Lower leg skin (tissue), 4 donors: ENCODE measurements at regions not wholly inside any gene's neighbourhood (a gene's known extent, or its start where the extent isn't known, plus 50 kb on each side); places are given as distances from the start of the nearest gene placed in this dataset.

ENCODE experiments used
- DNase-seq, 2 donors: peaks; one replicate each; pipeline ENCODE4 v3.0.0-alpha.2; 2019; ENCODE audit warnings: low spot score in 2 of 2
- H3K4me3 ChIP-seq: fragments of 200-600 bp; sonication (generic); 2 replicates; pipeline ENCODE4 v1.5.1; 2017; ENCODE audit warnings: mild to moderate bottlenecking, low read depth; ENCODE audit not compliant: poor library complexity, severe bottlenecking
- POLR2A ChIP-seq, 2 donors: fragments of 450-650 bp; IDR thresholded peaks; one replicate each; pipeline ENCODE4 v1.6.1; 2016 to 2017; ENCODE audit warnings: antibody characterized with exemption in 2 of 2, mild to moderate bottlenecking in 1 of 2, moderate library complexity in 1 of 2
- WGBS, 2 donors: methylation state at CpG; one replicate each; pipeline ENCODE4 v1.1.5; 2018; 5-methylcytosine and 5-hydroxymethylcytosine counted together
- intact Hi-C: fragments of 100-400 bp; cut with DNase I; formaldehyde crosslinking; loops from one replicate; pipeline ENCODE4 v1.15.0; 2023; ENCODE audit warnings: low total_unique reads
- TF ChIP-seq, protein P1 (sequence below), 3 donors: fragments of 450-650 bp; IDR thresholded peaks; one replicate each; pipeline ENCODE4 v1.5.1; 2016; ENCODE audit warnings: antibody characterized with exemption in 3 of 3, mild to moderate bottlenecking in 3 of 3, moderate library complexity in 2 of 3

DNA sequence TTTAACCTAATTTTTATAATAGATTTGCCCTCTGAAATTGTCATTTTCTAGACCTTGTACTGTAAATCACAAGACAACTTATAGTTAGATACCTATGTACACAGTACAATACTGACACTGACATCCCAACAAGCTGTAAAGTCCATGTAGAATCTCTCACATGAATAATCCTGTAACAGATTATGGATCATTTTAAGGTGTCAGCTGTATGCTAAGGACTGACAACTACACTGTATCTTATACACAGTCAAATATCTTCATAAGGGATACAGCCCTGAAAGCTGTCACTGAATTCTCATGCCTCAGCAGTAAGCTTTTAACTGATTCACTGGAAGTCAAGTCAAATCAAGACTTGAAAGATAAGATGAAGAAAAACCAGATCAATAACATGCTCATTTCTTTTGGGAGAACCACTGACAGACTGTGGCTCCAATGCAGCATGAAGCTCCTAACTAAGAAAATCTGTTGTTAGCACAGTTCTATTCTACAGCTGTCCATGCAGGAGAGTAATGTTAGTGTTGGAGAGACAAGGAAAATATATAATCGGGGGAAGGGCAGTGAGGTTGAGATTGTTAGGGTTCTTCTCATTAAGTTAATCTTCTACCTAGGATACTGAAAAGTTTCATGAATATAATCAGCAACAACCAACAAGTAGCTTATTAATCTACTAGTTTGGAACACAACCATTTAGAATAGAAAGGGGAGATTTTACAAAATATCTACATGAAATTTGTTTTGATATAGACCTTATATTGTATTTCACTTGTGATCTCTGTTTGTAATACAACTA, 612.0 kb downstream of the PCDH18 start:
- DNase-seq = no peak
- intact Hi-C loops = no loop called here
- no peak overlapping the region for H3K4me3 ChIP-seq
- 90 to 92% methylated on average over 1 of the region's 1 CpG for WGBS, 2 donors
- TF ChIP-seq POLR2A (IDR thresholded peaks at IDR 0.05) = no peak
- TF ChIP-seq, protein P1, sequence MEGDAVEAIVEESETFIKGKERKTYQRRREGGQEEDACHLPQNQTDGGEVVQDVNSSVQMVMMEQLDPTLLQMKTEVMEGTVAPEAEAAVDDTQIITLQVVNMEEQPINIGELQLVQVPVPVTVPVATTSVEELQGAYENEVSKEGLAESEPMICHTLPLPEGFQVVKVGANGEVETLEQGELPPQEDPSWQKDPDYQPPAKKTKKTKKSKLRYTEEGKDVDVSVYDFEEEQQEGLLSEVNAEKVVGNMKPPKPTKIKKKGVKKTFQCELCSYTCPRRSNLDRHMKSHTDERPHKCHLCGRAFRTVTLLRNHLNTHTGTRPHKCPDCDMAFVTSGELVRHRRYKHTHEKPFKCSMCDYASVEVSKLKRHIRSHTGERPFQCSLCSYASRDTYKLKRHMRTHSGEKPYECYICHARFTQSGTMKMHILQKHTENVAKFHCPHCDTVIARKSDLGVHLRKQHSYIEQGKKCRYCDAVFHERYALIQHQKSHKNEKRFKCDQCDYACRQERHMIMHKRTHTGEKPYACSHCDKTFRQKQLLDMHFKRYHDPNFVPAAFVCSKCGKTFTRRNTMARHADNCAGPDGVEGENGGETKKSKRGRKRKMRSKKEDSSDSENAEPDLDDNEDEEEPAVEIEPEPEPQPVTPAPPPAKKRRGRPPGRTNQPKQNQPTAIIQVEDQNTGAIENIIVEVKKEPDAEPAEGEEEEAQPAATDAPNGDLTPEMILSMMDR (IDR thresholded peaks at IDR 0.05) = no peak

- no peak overlapping the region for H3K4me3 ChIP-seq
- DNase-seq = no peak
- 89 to 100% methylated on average over 2 to 4 of the region's 4 CpGs for WGBS, 2 donors
- TF ChIP-seq POLR2A (IDR thresholded peaks at IDR 0.05) = no peak
- TF ChIP-seq, protein P1 (IDR thresholded peaks at IDR 0.05) = no peak
- intact Hi-C loops = no loop called here
Measured at GRCh38 chr4:136918772-136919171, 613.5 kb downstream of the PCDH18 start.

GRCh38 chr4:136917312-136918110, 614.8 kb downstream of the PCDH18 start:
- TF ChIP-seq, protein P1 (IDR thresholded peaks at IDR 0.05) = no peak
- TF ChIP-seq POLR2A (IDR thresholded peaks at IDR 0.05) = no peak
- intact Hi-C loops = no loop called here
- H3K4me3 ChIP-seq = no peak overlapping the region
- WGBS, 2 donors = 52 to 63% methylated on average over 3 to 4 of the region's 5 CpGs
- DNase-seq = no peak

GRCh38 chr4:136909626-136910025, 622.7 kb downstream of the PCDH18 start:
- WGBS, 2 donors = 44 to 45% methylated on average over 3 of the region's 3 CpGs
- intact Hi-C loops = no loop called here
- no peak for DNase-seq

GRCh38 chr4:136908122-136908521, 624.2 kb downstream of the PCDH18 start:
- 72 to 86% methylated on average over 2 of the region's 2 CpGs for WGBS, 2 donors
- intact Hi-C loops = no loop called here
- DNase-seq = no peak
- H3K4me3 ChIP-seq = no peak overlapping the region
- TF ChIP-seq POLR2A (IDR thresholded peaks at IDR 0.05) = no peak
- TF ChIP-seq, protein P1 (IDR thresholded peaks at IDR 0.05) = no peak

More at GRCh38 chr4:136909626-136910025, 622.7 kb downstream of the PCDH18 start:
- TF ChIP-seq POLR2A (IDR thresholded peaks at IDR 0.05) = no peak
- TF ChIP-seq, protein P1 (IDR thresholded peaks at IDR 0.05) = no peak
- no peak overlapping the region for H3K4me3 ChIP-seq
